GM20431 (cell line): ENCODE measurements at regions not wholly inside any gene's neighbourhood (a gene's known extent, or its start where the extent isn't known, plus 50 kb on each side); places are given as distances from the start of the nearest gene placed in this dataset.

Source experiments
- in situ Hi-C: fragments of 300-500 bp; cut with MseI, MboI; formaldehyde crosslinking; loops from one replicate; pipeline ENCODE4 v1.15.0; 2020; ENCODE audit warnings: low sequenced_read_pairs; ENCODE audit not compliant: unreplicated experiment

DNA sequence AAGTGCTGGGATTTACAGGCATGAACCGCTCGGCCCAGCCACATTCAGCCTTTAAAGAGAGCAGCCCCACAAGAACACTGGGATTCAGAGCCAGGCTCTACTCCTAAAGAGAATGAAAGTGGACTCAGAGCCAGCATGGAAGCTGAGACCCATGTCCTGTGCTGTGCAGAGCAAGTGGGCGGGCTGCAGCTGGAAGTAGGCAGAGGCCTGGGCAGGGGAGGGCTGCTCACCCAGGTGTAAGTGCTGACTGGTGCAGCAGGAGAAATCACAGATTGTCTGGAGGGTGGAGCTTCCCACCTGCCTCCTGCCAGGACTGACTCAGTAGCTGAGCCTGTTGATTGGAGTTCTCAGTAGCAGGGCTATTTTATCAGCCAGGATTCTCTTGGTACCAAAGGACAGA, 178.7 kb downstream of the KATNIP start:
- in situ Hi-C loops, result no loop called here

DNA sequence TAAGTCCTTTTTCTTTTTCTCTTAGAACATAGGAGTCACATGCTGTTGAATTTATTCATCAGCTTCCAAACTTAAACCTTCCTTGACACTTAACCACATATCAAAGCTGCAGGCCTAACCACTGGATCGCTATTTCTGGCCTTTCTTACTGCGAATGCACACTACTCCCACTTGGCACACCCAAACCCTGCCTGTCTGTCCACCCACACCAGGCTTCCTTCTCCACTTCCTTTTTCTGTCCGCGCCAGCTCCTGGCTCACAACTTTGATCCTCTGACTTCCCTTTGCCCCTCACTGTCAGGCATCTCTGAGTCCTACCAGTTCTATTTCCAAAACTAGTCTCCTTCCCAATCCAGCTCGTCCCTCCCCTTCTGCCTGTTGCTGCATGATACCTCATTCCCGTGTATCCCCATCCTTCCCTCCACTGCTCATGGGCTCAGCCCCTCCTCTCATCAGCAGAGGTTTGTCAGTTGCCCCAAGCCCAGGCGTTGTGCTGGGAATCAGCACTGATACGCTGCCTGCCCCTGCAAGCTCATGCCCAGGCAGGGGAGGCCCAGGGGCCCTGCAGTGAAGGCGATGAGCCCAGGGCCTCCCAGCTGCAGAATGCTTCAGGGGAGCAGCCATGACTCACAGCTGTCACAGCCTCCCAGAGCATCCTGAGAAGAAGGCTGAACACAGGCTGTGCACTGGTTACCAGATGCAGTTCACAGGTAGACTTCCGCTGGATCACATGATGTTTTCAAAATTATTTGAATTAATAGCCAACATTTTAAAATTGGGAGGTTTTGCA, 179.8 kb downstream of the KATNIP start:
- in situ Hi-C loops, result no loop called here

DNA sequence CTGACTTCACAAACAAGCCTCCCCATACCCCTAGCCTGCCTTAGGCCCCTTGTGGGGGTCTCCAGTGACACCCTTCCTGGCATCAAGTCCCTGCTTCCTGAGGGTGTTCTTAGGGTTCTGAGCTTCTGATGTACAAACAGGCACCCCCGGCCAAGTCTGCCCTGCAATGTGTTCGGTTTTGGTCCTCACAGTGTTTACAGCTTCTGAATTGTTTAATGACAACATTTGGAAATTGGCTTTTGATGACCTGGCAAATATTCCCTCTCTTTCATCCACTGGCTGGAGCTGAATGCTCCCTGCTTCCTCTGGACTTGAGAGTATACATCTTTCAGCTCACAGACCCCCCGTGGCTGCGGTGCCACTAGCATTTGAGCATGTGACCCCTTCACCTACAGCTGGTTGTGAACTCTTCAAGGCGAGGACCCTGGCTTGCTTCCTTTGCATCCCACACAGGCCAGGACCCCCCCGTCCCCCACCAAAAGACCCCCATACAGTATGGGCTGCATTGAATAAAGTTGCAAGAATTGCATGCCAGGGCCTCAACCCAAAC, 180.8 kb downstream of the KATNIP start:
- in situ Hi-C loops, result no loop called here

DNA sequence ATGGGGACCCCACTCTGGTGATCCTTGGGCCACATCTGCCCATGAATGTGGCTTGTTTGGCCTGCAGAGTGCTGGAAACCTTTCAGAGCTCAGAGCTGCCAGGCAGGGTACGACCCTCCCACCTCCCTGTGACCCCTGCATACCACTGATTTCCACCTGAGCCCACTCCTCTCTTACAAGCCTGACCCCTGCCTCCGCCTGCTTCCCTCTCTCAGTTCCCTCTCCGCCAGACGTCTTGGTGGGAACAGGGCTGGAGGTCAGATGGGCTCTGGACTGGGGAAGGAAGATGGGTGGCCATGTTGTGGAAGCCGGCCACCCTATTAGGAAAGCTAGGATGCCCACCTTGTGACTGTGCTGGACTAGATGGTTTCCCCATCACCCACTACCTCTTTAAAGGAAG, 185.1 kb downstream of the KATNIP start:
- in situ Hi-C loops, result no loop called here

DNA sequence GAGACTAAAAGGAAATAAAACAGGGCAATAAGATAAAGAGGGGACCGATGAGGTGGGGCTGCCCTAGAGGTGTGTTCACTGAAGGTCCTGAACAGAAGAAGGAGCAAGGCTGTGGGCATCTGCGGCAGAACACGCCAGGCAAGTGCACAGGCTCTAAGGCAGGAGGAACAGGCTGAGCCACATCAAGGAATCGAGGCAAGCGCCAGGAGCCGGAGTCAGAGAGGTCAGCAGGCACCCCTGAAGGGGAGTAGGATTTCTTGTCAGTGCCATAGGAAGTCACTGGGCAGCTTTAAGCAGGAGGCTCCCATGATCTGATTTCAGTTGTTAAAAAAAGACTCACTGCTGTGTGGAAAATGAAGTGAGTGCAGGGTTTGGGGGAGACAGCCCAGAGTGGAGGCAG, 186.5 kb downstream of the KATNIP start:
- in situ Hi-C loops, result no loop called here

DNA sequence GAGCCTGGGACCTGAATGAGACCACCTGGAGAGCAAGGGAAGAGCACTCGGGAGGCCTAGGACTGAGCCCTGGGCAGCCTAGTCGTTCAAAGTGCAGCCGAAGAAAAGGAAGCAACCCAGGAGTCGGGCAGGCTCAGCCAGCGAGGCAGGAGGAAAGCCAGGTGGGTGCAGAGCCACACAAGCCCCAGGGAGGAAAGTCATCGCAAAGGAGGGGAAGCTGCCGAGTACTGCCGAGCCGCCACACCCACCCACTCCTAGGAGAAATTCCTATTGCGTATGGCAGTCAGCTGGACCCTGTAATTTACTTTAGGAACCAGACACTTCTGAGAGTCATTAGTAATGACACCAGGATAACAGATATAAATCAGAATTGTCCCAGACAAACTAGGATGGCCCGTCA, 187.6 kb downstream of the KATNIP start:
- in situ Hi-C loops, result no loop called here
